K562 (cell line): ENCODE measurements at regions not wholly inside any gene's neighbourhood (a gene's known extent, or its start where the extent isn't known, plus 50 kb on each side); places are given as distances from the start of the nearest gene placed in this dataset.
"Not testable (repeated sequence)": the region's sequence is repeated elsewhere in the genome, so short reads cannot be mapped to it uniquely, and the experiment has no call there.

ENCODE experiments used
- ATAC-seq: fragments of 200-7000 bp; cut with Tn5 transposase; 3 replicates; pipeline ENCODE4 v1.9.1; 2020; ENCODE audit warnings: moderate library complexity
- BruUV-seq: library from RNA; stranded (reverse); fragments of 400-500 nt; replicated peaks from 2 replicates; lab custom pipeline; 2021; lab: Mats Ljungman, UMichigan
- CTCF ChIA-PET: fragments of 300-600 bp; formaldehyde crosslinking; extraction: SDS; loops from one replicate; lab custom pipeline; 2021; ENCODE audit warnings: low intra/inter-chr PET ratio; lab: Yijun Ruan, JAX
- POLR2A ChIA-PET: fragments of 300-600, 350-650 bp; sonication (Branson Sonifier 250); formaldehyde crosslinking; extraction: SDS; loops from one replicate; lab custom pipeline; 2021; ENCODE audit warnings: antibody characterized with exemption, inconsistent platforms; lab: Yijun Ruan, JAX
- DNase-seq, 4 experiments: peaks; one replicate each; pipeline versions ENCODE4 v3.0.0 to v3.0.0-alpha.2; 2011 to 2018; ENCODE audit warnings: low spot score in 3 of 4, mixed read lengths in 3 of 4; ENCODE audit errors: extremely low read depth in 1 of 4
- FAIRE-seq: peaks from 2 replicates; lab custom pipeline; 2011; peaks lifted over from hg19 to GRCh38; lab: Jason Lieb, UNC
- H2AFZ ChIP-seq: 2 replicates; pipeline ENCODE4 v1.6.0; 2011; ENCODE audit warnings: low read depth, low read length, control low read depth, inconsistent platforms
- H3K27ac ChIP-seq: fragments of 200-600 bp; 3 replicates; pipeline ENCODE4 v1.8.0; 2011; ENCODE audit warnings: low read depth, mild to moderate bottlenecking, control low read depth, inconsistent platforms, low read length, moderate library complexity, mixed read lengths; ENCODE audit errors: extremely low read depth
- H3K27me3 ChIP-seq, 2 experiments: fragments of 300-600 bp in 1 of 2; 2 replicates in 1 of 2; 3 replicates in 1 of 2; pipeline versions ENCODE4 v1.6.0 to v1.8.0; 2011; ENCODE audit warnings: inconsistent platforms in 2 of 2, low read length in 2 of 2, mild to moderate bottlenecking in 1 of 2, mixed read lengths in 1 of 2, moderate library complexity in 1 of 2; ENCODE audit not compliant: control insufficient read depth in 2 of 2, insufficient read depth in 2 of 2
- H3K36me3 ChIP-seq: fragments of 300-600 bp; 3 replicates; pipeline ENCODE4 v1.8.0; 2011; ENCODE audit warnings: mild to moderate bottlenecking, low read length, inconsistent platforms; ENCODE audit not compliant: control insufficient read depth, insufficient read depth
- H3K4me1 ChIP-seq, 2 experiments: fragments of 200-600 bp in 1 of 2; replicated peaks in 1 of 2; 2 replicates in 1 of 2; 3 replicates in 1 of 2; pipeline versions ENCODE4 v1.5.1 to v1.8.0; 2011; ENCODE audit warnings: inconsistent platforms in 2 of 2, low read length in 2 of 2, mild to moderate bottlenecking in 1 of 2, mixed read lengths in 1 of 2, moderate library complexity in 1 of 2; ENCODE audit not compliant: control insufficient read depth in 2 of 2, insufficient read depth in 2 of 2
- H3K4me2 ChIP-seq: 2 replicates; pipeline ENCODE4 v1.6.1; 2011; ENCODE audit warnings: low read length, control low read depth, inconsistent platforms, mixed read lengths; ENCODE audit not compliant: insufficient read depth
- H3K4me3 ChIP-seq: fragments of 200-600 bp; sonication (generic), shearing (Covaris generic); 2 replicates; pipeline ENCODE4 v1.5.1; 2016; ENCODE audit warnings: control low read depth, inconsistent platforms
- H3K79me2 ChIP-seq: fragments of 200-600 bp; 3 replicates; pipeline ENCODE4 v1.8.0; 2011; ENCODE audit warnings: low read length, inconsistent platforms; ENCODE audit not compliant: control insufficient read depth, insufficient read depth
- H3K9ac ChIP-seq, 2 experiments: 2 replicates each; pipeline versions ENCODE4 v1.6.0 to v1.6.1; 2011; ENCODE audit warnings: low read depth in 2 of 2, low read length in 2 of 2, control low read depth in 1 of 2, inconsistent platforms in 1 of 2, mild to moderate bottlenecking in 1 of 2, mixed read lengths in 1 of 2; ENCODE audit not compliant: insufficient read depth in 1 of 2
- H3K9me1 ChIP-seq: one replicate; pipeline ENCODE4 v1.6.0; 2011; ENCODE audit warnings: inconsistent platforms, mild to moderate bottlenecking, low read length, moderate library complexity; ENCODE audit not compliant: control insufficient read depth, insufficient read depth
- H3K9me3 ChIP-seq: replicated peaks from 2 replicates; pipeline ENCODE4 v1.5.1; 2011; ENCODE audit warnings: low read depth, low read length, inconsistent platforms; ENCODE audit not compliant: control insufficient read depth, insufficient read depth
- H4K20me1 ChIP-seq: replicated peaks from 2 replicates; pipeline ENCODE4 v1.6.1; 2011; ENCODE audit warnings: low read length, inconsistent platforms, mixed read lengths; ENCODE audit not compliant: control insufficient read depth, insufficient read depth
- LCOR ChIP-seq: sonication (generic); formaldehyde crosslinking; IDR thresholded peaks from 2 replicates; pipeline ENCODE4 v1.8.0; 2022; ENCODE audit warnings: mild to moderate bottlenecking, missing genetic modification reagents
- ZEB2 ChIP-seq: fragments of 450-650 bp; IDR thresholded peaks from 2 replicates; pipeline ENCODE4 v1.6.1; 2016
- ZNF134 ChIP-seq: fragments of 250-450 bp; sonication (Bioruptor Pico); conservative IDR thresholded peaks from 2 replicates; pipeline ENCODE4 v1.4.0; 2020
- ZNF212 ChIP-seq: fragments of 450-650 bp; formaldehyde crosslinking; IDR thresholded peaks from 2 replicates; pipeline ENCODE4 v1.4.0; 2020; ENCODE audit warnings: mild to moderate bottlenecking
- WGBS: fragments of 100-300 bp; shearing (Covaris generic); methylation state at CpG from one replicate; pipeline ENCODE4 v1.1.6; 2016; ENCODE audit warnings: low coverage, mixed read lengths; ENCODE audit not compliant: insufficient coverage; ENCODE audit errors: missing lambda C conversion rate; 5-methylcytosine and 5-hydroxymethylcytosine counted together
- in situ Hi-C: fragments of 300-500 bp; cut with MboI; formaldehyde crosslinking; loops from 4 replicates; pipeline ENCODE4 v1.15.0; 2018; ENCODE audit warnings: inconsistent platforms, mixed read lengths
- intact Hi-C: fragments of 100-400 bp; cut with micrococcal nuclease; formaldehyde crosslinking; loops from 2 replicates; pipeline ENCODE4 v1.14.2; 2022
- TF ChIP-seq, protein P1 (sequence below): sonication (generic); formaldehyde crosslinking; IDR thresholded peaks from 2 replicates; pipeline ENCODE4 v1.8.0; 2023; ENCODE audit warnings: mild to moderate bottlenecking, missing genetic modification reagents
- TF ChIP-seq, protein P2 (sequence below): fragments of 450-650 bp; formaldehyde crosslinking; IDR thresholded peaks from 2 replicates; pipeline ENCODE4 v1.4.0; 2022; ENCODE audit warnings: missing genetic modification characterization

DNA sequence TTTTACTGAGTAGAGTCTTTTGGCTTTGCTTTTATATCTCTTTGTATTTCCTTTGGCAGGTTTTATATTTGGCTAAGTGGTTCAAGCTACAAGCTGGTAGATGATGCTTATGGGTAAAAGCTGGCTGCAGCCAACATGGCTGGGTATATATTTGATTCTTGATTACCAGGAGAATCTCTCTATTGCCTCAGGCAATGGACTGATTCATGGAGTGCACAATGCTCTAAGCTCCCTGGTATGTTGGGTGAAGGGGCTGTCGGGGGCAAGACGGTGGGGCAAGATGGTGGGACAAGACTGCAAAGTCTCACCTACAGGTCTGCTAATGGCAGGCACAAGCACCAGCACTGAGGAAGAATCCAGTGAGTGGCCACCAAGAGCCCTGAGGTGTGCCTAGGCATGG, 366.6 kb downstream of the DMAC1 start (continued):
- TF ChIP-seq, protein P1, sequence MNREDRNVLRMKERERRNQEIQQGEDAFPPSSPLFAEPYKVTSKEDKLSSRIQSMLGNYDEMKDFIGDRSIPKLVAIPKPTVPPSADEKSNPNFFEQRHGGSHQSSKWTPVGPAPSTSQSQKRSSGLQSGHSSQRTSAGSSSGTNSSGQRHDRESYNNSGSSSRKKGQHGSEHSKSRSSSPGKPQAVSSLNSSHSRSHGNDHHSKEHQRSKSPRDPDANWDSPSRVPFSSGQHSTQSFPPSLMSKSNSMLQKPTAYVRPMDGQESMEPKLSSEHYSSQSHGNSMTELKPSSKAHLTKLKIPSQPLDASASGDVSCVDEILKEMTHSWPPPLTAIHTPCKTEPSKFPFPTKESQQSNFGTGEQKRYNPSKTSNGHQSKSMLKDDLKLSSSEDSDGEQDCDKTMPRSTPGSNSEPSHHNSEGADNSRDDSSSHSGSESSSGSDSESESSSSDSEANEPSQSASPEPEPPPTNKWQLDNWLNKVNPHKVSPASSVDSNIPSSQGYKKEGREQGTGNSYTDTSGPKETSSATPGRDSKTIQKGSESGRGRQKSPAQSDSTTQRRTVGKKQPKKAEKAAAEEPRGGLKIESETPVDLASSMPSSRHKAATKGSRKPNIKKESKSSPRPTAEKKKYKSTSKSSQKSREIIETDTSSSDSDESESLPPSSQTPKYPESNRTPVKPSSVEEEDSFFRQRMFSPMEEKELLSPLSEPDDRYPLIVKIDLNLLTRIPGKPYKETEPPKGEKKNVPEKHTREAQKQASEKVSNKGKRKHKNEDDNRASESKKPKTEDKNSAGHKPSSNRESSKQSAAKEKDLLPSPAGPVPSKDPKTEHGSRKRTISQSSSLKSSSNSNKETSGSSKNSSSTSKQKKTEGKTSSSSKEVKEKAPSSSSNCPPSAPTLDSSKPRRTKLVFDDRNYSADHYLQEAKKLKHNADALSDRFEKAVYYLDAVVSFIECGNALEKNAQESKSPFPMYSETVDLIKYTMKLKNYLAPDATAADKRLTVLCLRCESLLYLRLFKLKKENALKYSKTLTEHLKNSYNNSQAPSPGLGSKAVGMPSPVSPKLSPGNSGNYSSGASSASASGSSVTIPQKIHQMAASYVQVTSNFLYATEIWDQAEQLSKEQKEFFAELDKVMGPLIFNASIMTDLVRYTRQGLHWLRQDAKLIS (CRISPR knock-in tag): no peak
- TF ChIP-seq ZNF134 (CRISPR knock-in tag): no peak
- TF ChIP-seq, protein P2, sequence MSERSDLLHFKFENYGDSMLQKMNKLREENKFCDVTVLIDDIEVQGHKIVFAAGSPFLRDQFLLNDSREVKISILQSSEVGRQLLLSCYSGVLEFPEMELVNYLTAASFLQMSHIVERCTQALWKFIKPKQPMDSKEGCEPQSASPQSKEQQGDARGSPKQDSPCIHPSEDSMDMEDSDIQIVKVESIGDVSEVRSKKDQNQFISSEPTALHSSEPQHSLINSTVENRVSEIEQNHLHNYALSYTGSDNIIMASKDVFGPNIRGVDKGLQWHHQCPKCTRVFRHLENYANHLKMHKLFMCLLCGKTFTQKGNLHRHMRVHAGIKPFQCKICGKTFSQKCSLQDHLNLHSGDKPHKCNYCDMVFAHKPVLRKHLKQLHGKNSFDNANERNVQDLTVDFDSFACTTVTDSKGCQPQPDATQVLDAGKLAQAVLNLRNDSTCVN (CRISPR knock-in tag): no peak
- no peak for TF ChIP-seq ZNF212 (CRISPR knock-in tag)
- TF ChIP-seq LCOR: no peak
- TF ChIP-seq ZEB2: no peak

DNA sequence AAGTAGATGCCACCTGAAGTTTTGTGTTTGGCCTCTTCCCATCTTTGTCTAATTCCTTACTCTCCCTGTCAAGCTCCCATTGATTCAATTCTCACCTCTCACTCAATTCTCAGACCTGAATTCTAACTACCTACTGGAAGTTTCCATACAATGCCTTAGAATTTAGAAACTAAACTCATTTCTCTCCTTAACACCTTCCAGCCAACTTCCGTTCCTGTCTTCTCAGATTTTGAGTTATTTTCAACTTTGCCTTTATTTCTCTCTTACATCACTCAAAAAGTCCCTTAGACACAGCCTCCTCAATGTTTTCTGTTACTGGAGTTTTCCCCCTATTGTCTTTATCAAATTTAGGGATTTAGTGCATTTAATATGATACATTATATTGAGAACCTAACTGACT, 382.2 kb downstream of the DMAC1 start:
- H3K4me3 ChIP-seq: not testable (repeated sequence)
- 0% methylated on average over 1 of the region's 1 CpG for WGBS

More for the DNA sequence above, 382.2 kb downstream of the DMAC1 start:
- H3K4me2 ChIP-seq, BruUV-seq, in situ Hi-C loops, FAIRE-seq, H4K20me1 ChIP-seq, H3K9me3 ChIP-seq, H3K9me1 ChIP-seq, H3K36me3 ChIP-seq, H3K27me3 ChIP-seq, CTCF ChIA-PET, H3K79me2 ChIP-seq, H2AFZ ChIP-seq, DNase-seq, ATAC-seq, H3K27ac ChIP-seq, H3K4me1 ChIP-seq, intact Hi-C loops, H3K9ac ChIP-seq: not testable (repeated sequence)
- POLR2A ChIA-PET: interaction anchor here (0.5 kb wide), 1 partner anchor 41 kb away, joined by 4 read pairs; no protein-coding TSS in a partner anchor
